HG02588 (cell line): ENCODE measurements at regions not wholly inside any gene's neighbourhood (a gene's known extent, or its start where the extent isn't known, plus 50 kb on each side); places are given as distances from the start of the nearest gene placed in this dataset.

Experiments used
- ATAC-seq: cut with Tn5 transposase; IDR thresholded peaks from one replicate; pipeline ENCODE4 v1.9.1; 2021; ENCODE audit warnings: mild to moderate bottlenecking, moderate library complexity; ENCODE audit not compliant: unreplicated experiment

DNA sequence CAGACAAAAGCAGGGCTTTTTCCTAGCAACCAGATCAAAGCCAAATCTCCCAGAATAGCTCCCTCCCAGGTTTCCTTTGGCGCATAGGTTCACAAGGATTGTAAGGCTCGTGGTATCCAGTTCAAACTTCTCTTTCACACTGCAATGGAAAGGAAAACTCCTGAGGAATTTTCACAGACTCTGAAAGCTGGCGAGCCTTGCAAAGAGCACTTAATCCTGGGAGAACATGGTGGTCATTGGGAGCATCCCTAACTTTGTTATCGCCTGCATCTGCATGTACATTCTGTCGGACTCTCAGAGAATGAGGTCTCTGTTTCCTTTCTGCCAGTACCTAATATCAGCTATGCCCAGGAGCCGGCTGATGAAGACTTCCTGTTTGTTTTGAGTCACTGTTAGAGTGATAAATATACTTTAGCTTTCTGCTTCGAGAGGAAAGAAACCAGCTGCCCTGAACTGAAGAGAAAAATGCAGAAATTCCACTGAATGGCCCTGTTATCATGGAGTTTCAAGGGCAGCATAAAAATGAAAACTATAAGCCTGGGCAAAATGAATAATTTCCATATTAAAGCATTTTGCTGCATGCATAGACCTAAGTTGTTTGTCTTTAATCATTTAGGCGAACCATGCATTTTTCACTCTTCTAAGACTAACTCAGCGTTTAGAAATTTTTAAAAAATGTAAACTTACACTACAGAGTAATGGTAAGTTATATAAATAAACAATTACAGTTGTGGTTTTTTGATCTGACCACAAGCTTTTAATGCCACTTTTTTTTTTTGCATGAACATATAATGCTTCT, 76.4 kb upstream of the ZEB2 start:
- peak; percentile 93 for ATAC-seq

DNA sequence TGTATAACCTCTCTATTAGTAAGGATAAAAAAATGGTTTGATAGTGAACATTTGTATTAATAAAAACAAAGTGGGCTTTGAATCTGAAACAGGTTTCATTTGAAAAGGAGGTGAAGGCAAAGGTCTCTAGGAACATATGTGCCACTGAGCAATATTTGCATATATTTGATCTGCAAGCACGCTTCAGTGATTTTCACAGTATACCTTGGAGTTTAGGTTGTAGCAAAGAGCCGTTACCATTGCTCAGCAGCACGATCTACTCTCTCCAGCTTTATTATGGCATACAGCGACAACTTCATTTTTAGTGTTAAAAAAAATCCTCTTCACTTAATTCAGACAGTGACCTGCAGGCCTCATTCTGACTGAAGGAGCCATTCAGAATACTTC, 75.8 kb upstream of the ZEB2 start:
- ATAC-seq = no peak

DNA sequence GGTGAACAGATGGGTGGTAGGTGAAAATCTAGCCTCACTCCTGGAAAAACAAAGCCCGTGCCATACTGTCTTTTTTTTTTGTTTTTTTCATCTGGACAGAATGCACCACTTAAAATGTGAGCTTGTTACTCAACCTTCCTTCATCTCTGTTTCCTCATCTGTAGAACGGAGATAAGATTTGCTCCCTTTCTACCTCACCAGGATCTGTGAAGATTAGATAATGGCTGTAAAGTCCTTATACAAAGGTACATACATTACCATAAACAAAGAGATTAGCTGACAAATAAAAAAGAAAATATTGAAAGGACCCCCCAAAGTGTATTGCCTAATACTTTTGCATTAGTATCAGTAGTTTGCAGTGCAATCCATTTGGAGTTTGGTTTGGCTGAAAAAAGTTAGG, 75.4 kb upstream of the ZEB2 start:
- ATAC-seq = no peak

DNA sequence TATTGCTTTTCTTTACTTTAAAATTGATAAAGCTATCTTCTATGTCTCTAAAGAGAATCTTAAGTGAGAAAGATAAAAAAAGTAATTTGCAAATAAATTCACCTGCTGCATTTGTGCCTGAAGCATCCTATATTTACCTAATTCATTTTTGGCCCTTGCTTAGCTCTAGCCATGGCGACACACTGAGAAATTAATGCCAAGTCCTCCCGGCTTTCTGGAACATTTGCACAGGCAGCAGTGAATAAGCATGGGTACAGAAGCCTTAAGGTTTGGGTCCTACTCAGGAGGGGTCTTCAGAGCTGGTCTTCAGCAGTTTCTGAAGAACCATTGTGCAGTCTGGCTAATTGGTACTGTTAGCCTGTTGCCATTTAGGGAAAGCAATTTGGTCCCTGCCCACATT, 73.9 kb upstream of the ZEB2 start:
- no peak for ATAC-seq

DNA sequence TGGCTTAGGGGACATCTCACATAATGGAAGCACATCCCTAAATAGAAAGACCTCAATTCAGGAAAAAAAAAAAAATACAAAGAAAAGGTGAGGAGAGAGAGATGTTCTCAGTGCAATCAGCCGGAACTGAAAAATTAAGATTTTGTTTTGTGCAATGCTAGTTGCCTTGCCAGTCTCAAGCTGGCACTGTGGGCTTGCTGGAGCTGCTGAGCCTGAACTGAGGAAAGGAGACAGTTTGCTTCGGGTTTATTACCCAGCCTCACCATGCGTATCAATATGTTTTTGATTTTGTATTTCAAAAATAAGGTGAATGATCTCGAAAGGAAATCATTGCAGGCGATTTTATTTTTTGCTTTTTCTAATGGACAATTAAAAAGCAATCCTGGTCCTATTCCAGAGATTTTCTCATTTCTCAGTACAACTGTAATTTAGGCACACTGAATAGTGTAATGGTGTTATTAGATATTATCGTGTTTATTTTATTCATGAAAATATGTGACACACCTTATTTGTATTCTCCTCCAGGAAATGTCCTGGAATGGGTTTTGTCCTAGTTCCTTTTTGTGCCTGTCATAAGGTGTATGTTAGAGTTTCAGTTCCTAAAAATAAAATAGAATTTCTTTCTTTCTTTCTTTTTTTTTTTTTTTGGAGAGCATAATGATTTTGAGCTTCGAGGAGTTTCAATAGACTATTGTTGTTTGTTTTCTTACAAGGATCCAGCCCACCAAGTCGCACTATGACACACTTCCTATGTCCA, 72.8 kb upstream of the ZEB2 start:
- no peak for ATAC-seq

DNA sequence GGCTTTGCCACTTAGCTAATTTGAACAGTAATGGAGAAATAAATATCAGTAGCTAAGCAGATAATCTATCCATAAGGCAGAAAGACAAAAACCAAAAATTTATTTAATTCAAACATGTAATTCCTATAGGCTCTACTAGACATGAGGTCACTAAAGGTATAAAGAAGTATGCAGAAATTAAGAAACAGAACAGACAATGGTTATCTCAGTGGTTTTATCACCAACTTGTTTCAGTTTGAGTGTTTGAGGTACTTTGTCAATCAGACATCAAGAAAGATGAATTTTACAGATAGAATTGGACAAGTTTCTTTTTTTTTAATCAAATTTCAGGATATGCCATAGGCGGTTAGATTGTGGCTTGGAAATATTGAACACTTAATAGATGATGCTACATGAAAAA, 67.4 kb upstream of the ZEB2 start:
- no peak for ATAC-seq

DNA sequence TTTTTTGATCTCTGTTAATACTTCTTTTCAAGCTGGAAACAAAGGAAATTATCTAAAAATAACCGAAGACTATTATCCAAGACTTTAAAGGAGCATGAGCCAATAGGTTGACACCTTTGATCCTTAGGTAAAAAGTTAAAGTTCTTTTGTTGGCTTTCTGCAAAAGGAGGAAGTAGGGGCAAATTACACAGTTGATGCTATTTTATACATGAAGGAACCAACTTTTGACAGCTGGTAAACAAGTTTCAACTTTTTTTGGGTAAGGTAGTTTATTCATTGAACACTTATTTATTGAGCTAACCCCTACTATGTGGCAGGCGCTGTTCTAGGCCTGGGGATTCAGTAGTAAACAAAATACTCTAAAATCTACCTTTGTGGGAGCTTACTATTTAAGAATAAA, 66.6 kb upstream of the ZEB2 start:
- ATAC-seq = no peak

DNA sequence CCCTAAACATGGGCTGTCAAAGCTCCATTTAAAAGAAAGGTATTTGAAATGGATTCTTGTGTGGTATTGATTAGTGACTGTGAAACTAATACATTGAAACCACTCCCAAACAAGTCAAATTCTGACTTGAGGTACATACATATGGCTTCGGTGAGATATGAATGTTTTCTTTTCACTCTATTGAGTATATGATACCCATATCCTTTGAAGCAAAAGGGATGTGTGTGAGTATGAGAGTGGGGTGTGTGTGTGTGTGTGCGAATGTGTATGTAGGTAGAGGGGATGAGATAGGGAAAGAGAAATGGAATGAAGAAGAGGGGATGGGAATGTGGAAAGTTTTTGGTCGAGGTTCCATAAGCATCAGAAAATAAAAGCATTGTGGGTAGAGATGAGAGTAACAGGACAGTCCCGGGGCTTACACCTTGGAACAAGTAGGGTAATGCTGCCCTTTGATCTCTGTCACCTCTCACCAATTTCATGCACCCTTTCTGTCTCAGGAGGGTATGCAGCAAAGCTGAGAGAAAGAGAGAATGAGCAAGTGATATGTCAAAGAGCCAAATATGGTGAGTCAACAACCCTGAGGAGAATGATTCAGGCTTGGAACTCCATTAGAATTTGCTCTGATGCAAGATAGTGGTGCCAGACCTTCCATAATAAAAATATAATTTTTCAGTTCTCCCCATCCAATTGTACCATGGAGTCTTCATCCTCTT, 64.0 kb upstream of the ZEB2 start:
- ATAC-seq = no peak

DNA sequence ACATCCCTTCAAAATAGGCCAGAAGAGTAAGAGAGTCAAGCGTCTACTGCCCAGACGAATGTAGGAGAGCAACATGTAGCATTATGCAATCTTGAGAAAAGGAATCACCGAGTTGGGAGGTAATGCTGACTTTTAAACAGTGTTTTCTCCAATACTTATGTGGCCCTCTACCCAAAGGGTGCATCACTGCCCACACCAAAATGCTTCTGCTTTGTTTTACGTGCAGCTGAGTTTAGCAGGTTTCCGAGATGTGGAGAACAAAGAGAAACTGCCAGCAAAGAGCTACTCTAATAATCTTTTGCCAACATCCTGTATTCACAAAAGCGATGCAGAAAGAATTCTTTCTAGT, 63.4 kb upstream of the ZEB2 start:
- ATAC-seq = no peak

DNA sequence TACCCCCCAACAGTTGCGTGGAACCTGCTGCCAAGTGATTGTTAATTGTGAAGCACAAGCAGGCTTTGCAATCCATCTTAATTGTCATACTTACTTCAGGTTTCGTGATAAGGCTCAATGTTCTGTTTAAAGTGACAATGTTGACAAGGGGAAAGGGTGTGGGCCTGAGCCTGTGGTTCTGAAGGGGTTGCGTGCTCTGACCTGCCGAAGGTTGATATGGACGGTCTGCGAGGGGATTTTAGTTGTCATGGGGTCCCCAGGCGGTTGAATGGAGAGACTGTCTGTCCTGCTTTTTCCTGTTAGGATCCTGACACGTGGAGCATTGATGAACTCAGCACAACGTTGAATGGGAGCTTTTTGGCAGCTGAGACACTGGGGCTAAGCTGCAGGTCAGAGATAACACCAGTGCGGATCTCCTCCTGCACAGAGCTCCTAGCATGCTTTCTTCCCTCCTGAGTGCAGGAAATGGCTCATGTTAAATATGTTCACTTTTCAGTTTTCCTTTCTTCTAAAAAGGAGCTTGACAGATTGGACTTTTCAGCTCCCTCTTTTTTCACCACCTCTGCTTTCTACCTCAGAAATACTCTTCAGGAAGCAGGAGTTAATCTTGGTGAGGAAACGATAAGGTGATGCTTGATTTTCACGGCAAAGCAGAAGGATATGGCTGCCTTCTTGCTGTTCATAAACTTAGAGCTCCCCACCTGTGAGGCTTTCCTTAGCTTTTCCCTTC, 62.9 kb upstream of the ZEB2 start:
- no peak for ATAC-seq

DNA sequence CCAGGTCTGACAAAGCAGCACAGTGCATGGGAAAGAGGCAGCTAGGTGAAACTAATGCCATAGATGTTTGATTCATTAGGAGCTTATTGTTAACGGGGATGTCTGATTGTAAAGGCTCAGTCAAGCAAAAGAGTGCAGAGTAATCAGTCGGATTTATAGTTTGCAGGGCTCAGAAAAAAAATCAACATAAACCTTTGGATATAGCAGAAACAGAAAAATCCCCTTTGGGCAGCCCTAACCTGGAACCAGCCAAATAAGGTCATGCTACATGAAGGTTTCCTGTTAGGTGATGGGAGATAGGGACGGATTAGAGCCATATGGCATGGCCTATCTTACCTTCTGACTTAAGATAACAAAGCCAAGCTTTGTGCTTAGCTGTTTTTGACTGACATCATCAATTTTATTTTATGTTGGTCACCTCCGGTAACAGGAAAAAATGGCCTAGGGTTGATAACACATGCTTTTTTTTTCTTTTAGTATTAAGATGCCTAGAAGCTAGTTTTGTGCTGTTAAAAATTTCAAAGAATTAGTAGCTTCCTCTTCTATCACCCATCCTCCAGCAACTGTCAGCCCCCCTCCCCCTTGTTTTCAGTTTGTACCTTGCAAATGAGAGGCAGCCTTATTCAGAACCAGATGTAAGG, 60.7 kb upstream of the ZEB2 start:
- no peak for ATAC-seq

DNA sequence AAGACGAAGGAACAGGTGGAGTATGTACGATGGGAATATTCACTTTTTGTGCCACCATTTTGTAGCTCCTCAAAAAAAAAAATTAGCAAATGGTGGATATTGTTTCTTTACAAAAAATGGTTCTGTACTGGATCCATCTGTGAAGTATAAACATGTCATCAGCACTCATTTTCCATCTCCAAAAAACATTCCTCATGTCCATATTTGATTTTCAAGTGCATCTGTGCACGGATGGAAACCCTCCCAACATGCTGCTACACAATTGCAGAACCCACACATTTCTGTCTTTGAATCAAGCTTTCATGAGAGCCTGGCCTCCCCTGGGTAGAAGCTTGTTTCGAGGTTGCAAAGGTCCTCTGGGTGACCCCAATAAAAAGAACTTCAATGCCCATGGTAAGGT, 59.6 kb upstream of the ZEB2 start:
- no peak for ATAC-seq

DNA sequence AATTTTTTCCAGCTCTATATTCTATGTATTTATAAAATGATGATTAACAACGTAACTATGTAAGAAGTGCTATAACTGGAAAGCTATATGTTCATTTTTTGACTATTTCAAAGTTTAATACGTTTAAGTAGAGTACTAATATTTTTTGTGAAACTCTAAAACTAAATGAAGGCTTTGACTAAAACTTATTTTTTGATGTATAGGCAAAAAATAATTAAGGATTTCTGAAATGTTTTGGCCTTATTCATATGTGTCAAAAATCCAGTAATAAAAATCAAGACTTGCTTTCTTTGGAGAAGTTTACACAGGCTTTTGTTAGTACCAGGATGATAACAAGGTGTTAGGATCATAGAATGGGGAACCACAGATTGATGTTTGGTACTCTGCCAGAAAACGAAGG, 58.2 kb upstream of the ZEB2 start:
- no peak for ATAC-seq

DNA sequence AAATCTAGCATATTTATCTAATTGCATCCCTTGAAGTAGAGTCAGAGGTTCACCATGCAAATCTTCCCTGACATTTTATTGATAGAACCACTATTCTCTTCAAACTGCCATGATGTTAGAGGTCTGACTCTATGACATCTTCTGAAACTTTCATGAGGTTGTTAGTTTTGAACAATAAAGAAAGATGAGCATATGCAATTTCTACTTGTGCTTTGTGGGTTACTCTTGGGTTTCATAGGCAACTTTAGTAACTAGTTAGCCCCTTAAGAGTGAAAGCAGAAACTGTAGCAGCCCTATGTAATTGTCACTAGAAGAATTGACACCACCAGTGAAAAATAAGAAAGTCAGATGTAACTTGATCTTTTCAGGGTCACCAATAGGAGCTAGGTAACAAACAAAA, 53.1 kb upstream of the ZEB2 start:
- peak; percentile 80 for ATAC-seq

DNA sequence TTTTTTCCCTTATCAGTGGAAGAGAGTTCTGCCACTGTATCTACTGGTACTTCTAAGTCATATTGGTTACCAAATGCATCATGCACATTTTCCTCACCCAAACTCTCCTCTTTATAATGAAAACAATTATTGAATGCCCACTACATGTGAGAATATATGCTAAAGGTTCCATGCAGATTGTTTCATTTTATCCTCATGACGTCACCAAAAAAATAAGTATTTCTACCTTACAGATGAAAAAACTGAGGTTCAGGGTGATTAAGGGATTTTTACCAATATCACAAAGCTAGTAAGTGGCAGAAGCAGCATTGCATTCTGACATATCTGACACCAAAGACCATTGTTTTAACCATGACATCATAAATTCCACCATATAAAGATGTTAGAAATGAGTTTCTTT, 51.9 kb upstream of the ZEB2 start:
- ATAC-seq = no peak

DNA sequence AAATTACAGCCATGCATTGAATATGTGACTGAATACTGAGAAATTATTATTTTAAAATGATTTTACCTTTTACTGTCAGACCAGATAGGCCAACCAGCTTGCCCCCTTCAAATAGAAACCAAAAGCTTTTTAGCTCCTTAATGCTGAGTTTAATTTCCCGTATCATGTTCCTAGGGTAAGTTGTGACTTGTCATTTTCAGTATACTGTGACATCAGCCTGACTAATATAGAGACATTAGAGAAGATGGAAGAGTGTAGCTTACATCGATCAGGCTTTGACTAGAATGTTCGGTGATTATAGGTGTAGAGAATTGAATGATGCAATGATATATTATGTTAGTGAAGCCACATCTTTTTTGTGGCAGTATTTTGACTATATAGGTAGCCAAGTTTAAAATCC, 50.6 kb upstream of the ZEB2 start:
- no peak for ATAC-seq
